GM18498 (cell line): ENCODE measurements at regions not wholly inside any gene's neighbourhood (a gene's known extent, or its start where the extent isn't known, plus 50 kb on each side); places are given as distances from the start of the nearest gene placed in this dataset.
A peak's percentile ranks its signal among the peaks of the same experiment; 100 is the strongest.
"Not testable (repeated sequence)": the region's sequence is repeated elsewhere in the genome, so short reads cannot be mapped to it uniquely, and the experiment has no call there.

Experiments
- ATAC-seq: cut with Tn5 transposase; IDR thresholded peaks from one replicate; pipeline ENCODE4 v1.9.1; 2021; ENCODE audit warnings: mild to moderate bottlenecking, moderate library complexity; ENCODE audit not compliant: unreplicated experiment

DNA sequence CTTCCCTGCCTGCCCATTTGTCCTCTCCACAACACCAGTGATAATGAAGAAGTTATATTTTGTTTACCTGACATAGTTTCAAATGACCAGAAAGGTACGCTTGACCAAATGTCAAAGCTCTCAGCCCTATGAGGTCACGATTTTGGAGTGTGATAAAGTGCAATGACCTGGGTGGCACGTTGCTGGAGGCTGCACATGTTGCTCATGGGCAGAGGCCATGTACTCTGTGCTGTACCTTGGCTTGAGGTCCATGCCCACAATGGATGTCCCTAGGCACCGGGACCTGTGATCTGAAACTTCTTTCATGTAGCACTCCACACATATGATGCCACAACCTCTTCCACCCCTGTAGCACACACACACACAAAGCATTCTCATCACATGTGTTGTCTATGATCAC is 164.0 kb upstream of the HEY2 start:
- no peak for ATAC-seq

- ATAC-seq, result no peak
Measured at GRCh38 chr6:125586074-125586473, 163.4 kb upstream of the HEY2 start.

DNA sequence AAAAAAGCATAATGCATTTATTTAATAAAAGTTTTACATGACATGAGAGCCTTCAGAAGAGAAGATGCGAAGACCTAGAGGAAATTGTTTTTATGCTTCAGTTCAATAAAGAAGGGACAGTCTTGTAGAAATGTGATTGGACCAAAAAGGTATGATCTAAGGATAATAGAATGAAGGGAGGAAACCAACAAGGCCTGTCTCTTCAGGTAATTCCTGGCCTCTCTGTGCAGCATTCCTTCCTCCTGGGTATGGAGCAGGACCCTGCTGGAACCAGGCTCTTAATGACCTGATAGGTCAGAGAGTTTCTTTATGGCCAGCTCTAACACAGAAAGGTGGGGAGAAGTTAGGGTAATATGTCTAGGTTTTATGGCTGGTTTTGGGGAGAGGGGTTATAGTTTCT is 162.8 kb upstream of the HEY2 start:
- no peak for ATAC-seq

DNA sequence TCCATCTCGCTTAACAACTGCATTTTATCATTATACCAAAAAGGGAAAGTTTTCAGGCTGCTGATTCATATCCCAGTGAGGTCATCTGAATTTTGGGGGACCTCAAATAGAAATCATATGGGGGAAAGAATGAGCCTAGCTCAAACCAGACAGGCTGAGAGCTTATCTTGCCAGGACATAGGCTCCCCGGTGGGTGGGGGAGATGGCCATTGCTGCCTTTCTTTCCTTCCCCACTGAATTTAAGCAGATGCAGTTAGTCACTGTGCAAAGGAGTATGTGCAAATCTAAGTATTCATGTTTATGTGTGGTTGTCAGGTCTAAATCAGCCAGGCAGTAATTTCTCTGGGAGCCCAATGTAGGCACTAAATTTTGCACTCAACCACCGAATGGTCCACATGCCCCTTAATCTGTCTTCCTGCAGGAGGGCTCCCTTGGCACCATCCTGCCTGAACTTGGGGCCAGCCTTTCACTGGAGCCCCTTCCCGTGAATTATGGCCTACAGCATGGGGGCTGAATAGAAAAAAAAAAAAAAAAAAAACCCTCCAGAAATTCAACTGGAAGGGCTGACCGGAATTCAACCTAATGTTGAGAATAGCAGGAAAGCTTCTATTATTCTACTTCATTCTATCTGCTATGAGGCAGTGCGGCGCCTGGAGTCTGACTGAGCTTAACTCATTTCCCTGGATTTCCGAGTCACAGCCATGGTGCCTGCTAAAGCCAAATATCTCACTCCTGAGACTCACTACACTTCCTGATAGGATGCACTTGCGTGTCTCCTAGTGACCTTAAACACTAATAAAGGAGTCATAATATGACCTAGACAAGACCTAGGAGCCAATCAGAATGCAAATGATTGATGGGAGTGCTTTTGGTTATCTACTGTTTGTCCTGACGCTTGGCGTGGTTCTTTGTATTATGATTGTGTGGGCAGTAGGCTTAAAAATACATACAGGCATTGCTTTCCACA is 161.5 kb upstream of the HEY2 start:
- ATAC-seq, result no peak

- ATAC-seq, result not testable (repeated sequence)
Measured at GRCh38 chr6:125591796-125592195, 157.6 kb upstream of the HEY2 start.

- ATAC-seq, result no peak
Measured at GRCh38 chr6:125593746-125594145, 155.7 kb upstream of the HEY2 start.

DNA sequence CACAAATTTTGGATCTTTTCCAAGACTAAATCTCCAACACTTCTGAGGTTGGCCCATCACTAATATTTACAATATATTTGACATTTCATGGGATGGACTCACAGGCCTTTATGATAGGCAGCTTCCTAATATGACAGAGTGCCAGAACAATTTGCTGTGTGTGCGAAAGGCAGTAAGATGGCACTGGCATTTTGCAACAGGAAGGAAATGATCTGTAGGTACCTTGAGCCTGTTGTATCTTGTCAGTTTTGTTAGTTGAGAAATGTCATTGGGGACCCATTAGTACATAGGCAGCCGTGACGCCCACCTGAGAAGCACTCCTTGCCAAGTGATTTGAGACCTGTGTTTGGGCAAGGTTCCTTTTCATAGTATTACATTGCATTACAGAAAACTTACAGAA is 153.4 kb upstream of the HEY2 start:
- ATAC-seq, result no peak

DNA sequence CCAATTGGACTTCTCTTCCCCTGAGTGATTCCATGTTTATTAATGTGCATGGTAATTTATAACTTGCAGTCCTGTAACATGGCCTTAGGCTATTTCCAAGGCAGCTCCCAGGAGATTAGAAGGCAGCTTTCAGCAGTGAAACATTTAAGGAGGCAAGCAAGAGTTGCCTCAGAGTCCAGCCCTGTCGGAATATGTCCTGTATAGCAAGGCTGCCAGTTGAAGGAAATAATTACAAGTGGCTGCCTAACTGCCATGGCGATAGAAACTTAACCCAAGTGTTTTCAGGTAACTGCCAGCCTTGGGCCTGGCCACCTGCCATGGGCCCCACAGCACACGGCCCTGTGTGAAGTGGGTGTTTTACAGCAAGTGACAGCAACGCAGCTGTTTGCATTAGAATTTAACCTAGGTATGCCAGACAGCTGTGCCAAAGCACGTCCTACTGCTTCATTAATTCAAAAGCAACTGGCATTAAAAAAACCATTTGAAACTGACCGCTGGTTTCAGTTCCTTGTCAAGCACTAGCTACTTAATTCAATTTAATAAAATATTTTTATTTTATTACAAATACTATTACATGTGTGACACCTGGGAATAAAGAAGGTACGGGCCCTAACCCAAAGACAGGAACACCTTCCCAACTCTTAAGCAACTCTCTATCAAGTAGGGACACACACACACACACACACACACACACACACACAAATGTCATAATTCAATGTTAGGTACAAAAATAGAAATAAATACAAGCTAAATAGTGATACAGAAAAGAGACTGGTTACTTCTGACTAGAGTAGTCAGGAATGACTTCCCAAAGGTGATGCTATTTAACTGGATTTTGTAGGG is 151.8 kb upstream of the HEY2 start:
- peak; percentile 88 for ATAC-seq

DNA sequence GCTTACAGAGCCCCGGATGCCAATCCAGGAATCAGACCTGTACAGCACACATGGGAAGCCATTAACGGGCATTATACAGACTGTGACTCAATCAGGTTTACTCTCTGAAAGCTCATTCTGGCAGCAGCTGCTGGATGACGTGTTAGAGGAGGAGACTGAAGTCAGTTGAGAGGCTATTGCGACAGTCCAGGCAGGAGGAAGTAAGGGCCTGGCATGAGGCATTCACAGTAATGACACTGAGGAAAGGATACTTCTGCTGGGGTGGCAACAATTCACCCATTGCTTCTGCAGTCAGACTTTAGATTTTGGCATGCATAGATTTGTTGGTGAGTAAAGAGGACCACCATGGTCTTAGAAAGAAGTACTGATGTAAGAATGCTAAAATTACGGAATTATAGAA is 151.0 kb upstream of the HEY2 start:
- ATAC-seq, result no peak

- ATAC-seq, result no peak
Measured at GRCh38 chr6:125604257-125604656, 145.2 kb upstream of the HEY2 start.

- ATAC-seq, result no peak
Measured at GRCh38 chr6:125611573-125612344, 137.7 kb upstream of the HEY2 start.

DNA sequence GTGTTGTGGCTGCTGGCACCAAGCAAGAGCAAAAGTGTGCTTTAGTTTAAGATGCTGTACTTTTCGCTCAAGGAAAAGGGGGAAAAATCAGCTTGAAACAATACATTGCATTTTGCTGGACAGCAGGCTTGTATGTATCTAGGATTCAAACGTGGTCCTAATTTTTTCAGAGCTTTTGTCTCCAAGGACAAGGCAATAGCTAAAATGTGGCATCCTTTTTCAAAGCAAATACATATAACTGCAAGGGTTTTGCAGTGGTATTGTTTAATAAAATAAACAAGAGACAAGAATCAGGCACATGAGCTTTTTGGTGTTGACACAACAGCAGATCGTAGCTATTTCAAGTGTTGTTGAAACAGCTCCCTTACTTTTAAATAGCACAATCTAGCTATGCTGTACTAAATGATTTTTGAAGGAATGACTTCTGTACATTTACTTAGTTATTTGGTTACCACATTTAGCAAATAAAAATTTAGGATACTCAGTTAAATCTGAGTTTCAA is 137.0 kb upstream of the HEY2 start:
- no peak for ATAC-seq

DNA sequence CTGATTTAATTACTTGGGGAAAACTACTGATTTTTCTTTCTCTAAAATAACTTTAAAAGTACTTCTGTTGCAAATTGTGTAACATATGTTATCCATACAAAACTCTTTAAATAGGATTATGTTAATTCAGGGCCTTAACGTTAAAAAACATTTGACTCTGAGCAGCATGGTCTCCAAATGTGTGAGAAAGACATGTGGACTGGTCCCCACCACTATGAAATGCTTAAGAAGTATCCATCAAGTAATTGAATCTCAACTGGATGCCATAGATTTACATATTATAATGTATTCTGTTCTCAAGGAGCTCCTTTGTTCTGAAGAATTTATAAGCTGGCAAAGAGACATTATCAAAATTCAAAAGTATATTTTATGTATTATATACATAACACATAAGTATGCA is 130.8 kb upstream of the HEY2 start:
- no peak for ATAC-seq

- ATAC-seq, result no peak
Measured at GRCh38 chr6:125623085-125623484, 126.3 kb upstream of the HEY2 start.

GRCh38 chr6:125631165-125631564 is 118.3 kb upstream of the HEY2 start:
- ATAC-seq, result no peak

DNA sequence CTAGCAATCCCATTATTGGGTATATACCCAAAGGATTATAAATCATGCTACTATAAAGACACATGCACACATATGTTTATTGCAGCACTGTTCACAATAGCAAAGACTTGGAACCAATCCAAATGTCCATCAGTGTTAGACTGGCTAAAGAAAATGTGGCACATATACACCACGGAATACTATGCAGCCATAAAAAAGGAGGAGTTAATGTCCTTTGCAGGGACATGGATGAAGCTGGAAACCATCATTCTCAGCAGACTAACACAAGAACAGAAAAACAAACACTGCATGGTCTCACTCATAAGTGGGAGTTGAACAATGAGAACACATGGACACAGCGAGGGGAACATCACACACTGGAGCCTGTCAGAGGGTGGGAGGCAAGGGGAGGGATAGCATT is 113.4 kb upstream of the HEY2 start:
- not testable (repeated sequence) for ATAC-seq

GRCh38 chr6:125636671-125637070 is 112.8 kb upstream of the HEY2 start:
- no peak for ATAC-seq

- peak; percentile 52 for ATAC-seq
Measured at GRCh38 chr6:125637207-125637606, 112.2 kb upstream of the HEY2 start.

DNA sequence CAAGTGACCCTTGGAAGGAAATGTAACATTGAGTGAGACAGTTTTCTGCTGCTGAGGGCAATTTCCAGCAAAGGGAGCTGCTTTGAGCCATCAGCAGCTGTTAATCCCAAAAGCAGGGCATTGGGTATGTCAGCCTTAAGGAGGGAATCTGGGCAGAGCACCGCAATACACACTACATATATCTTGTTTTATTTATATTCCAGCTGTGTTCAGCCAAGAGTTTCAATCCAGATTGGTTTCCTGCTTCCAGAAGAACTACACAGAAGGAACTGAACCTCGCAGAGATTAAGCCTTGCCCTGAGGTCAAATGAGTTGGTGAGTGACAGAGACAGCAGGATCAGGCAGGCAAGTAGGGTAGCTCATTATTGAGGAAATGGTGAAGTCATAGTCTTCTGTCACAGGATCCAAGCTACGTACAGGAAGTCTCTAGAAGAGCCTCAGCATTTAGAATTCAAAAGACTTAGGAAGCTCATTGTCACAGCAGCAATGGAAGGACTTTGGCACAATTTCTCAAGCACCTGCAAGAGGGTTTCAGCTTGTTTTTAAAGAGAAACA is 109.9 kb upstream of the HEY2 start:
- ATAC-seq, result no peak

- no peak for ATAC-seq
Measured at GRCh38 chr6:125640441-125641150, 108.8 kb upstream of the HEY2 start.
